ENCODE measurements at regions not wholly inside any gene's neighbourhood (a gene's known extent, or its start where the extent isn't known, plus 50 kb on each side); places are given as distances from the start of the nearest gene placed in this dataset.
"Not testable (repeated sequence)": the region's sequence is repeated elsewhere in the genome, so short reads cannot be mapped to it uniquely, and the experiment has no call there.

DNA sequence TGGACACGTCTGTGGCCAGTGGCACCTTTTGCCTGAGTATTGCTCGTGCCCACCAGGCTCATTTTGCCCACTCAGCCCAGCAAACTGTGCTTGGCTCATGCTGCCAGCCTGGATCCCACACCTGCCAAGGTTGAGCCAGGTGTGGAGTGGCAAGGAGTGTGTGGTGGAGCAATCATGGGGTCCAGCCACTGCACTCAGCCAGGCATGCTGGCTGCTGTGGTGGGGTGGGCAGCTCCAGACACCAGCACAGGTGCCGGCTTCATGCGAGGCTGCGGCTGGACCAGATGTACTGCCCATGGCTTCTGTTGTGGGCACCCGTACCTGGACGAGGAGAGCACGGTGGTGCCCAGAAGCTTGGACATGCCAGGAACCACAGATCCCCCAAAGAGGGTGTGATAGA is 364.1 kb downstream of the TMEM38B start:
- DNase-seq: no peak

DNA sequence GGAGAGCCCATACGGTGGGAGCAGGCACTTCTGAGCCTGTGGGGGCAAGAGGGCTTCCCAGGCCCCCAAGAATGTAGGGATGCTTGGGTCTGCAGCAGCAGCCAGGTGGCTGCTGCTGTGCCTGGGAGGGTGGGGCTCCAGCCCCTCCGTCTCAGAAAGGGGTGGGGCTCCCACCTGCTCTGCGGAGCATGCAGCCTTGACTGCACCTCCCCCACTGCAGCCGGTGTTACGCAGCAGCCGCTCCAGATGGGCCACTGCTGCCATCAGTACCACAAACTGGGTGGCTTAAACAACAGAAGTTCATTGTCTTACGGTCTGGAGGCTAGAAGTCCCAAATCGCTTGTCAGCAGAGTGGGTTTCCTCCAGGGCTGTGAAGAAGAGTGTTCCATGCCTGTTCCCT is 365.5 kb downstream of the TMEM38B start:
- DNase-seq: no peak

DNA sequence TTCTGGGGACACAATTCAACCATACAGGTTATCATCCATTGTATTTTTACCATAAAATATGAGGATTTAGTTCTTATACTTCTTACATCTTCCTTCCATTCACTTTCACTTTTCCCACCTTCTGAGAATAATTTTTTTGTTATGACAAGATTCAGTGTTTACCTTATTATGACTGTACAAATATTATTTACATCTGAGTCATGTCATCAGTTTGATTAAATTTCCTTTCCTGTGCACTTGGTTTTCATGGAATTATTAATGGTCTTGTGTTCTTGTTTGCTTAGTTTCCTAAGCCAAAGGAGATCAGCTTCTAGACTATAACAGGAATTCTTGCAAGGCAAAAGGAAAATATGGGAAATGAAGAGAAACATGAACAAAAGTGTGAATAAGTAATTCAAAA is 366.5 kb downstream of the TMEM38B start:
- DNase-seq: no peak

DNA sequence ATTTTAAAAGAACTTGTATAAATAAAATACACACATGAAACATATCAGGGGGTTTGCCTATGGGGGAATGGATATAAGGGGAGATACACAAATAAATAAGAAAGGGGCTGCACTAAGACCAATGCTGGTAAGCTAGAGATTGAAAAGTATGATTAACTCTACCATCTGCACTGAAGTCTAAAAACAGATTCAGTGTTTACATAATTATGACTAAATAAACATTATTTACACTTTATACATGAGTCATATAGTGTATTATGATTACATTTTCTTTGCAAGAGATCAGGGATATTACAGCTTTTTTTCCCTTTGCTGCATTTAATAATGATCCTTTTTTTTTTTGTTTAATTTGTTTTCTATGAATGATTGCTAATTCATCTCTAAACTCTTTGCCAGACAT is 367.9 kb downstream of the TMEM38B start:
- no peak for DNase-seq

DNA sequence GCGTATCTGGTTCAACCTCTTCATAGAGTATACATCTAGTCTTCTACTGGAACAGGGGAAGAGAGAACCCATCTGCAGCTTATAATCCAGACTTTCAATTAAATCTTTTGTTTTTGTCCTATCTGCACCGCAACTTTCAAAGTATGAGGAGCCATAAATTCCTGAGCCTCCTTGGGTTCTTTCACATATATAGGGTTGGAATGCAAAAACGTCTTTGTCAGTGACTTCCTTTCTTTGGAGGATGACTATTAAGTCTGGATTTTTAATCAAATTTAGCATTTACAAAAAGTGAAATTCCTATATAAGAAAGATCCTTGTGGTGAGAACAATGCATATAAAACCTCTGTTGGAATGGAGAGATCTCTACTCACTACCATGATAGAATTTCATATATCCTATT is 370.8 kb downstream of the TMEM38B start:
- peak; percentile 63 for DNase-seq

DNA sequence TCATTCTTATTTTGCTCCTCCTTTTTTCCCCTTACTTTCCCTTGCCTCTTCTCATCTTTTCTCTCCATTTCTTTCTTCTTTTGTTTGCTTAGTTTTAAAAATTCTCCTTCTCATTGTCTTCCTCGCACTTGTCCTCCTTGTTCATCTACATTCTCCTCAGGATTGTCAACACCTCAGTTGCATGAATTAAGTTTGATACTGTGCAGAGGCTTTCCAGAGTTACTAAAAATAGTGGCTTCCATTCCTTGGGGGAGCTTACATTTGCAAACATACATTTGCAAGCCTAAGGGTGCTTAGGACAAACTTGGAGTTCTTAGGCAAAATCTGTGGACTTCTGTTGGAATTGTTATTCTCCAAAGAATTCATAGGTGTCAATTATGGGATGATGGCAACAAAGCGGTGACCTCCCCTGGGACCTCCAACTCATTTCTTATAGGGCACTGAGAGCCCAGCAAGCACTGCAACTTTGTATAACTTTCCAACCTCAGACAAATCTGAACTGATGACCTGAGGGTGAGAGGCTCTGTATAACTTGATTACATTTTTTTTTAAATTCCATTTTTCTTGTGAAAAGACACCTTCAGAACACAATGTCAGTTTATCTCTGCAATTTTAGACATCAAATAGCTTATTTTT is 371.4 kb downstream of the TMEM38B start:
- DNase-seq: no peak

DNA sequence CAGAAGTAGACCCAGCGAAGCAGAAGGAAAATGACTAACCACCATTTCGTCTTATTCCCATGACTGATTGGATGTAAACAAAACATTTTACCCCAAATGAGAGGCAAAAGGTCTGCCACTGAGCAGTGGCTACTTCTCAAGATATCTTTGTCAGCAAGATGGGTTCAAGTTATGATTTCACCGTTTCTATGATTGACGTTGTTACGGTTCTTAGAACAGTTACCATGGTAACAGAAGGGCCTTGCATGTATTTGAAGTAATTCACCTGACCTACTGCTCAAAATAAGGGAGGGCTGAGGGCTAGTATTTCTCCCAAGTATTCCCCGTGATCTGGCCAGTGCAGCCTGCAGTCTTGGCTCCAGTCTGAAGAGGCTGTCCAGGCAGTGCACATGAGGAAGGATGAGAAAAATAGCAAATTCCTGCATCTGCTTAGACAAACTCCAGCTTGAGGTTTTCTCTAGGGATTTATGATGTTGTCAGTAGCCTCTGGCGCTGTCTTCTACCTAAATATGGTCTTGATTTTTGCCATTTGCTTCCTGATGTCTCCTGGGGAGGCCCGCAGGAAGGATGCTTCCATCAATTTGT is 372.7 kb downstream of the TMEM38B start:
- no peak for DNase-seq

DNA sequence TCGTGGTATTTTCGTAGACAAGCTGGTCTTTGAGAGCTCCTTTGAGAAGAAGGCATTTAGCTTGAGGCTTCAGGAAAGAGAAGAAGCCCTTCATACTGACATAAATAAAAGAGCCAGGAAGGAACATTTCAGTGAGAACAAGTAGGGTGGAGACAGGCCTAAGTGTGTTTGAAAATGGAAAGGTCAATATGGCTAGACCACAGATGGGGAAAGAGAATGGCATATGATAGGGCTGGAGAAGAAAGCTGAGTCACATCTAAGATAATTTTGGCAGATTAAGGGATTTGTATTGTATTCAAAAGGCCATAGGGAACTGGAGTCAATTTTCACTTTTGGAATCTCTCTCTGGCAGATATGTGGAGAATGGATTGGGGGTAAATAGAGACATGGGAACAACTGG is 374.9 kb downstream of the TMEM38B start:
- DNase-seq: peak; percentile 39

DNA sequence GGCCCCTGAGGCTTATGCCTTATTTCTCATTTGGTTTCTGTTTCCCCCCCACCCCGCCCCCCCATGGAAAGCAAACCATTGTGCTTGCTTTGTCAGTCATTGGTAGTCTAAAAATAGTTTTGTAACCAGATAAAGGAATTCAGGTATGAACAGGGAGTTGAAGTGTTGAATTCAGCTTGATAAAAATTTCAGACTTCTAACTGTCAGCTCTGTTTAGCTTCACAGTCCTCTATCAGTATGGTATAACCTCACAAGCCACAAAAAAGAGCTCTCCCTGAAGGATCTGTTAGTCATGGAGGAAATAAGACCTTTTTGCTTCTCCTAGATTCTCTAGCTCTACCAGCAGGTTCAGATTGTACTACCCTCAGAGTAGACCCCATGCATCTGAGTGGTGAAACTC is 378.1 kb downstream of the TMEM38B start:
- DNase-seq: no peak

DNA sequence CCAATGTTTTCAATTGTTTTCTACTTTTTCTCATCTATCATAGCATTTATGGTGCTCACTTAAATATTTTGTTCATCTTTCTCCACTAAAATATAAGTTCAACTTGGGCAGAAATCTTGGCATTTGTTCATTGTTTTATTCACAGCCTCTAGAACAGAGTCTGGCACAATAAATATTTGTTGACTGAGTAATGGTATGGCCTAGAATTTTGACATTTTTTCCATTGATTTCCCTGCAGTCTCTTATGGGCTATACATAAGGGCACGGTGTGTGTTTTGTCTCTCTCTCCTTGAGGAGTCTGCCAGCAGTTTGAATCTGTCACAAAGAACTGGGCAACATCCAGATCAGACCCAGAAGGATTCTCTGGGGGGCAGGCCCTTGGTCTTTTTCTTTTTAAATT is 379.7 kb downstream of the TMEM38B start:
- no peak for DNase-seq

DNA sequence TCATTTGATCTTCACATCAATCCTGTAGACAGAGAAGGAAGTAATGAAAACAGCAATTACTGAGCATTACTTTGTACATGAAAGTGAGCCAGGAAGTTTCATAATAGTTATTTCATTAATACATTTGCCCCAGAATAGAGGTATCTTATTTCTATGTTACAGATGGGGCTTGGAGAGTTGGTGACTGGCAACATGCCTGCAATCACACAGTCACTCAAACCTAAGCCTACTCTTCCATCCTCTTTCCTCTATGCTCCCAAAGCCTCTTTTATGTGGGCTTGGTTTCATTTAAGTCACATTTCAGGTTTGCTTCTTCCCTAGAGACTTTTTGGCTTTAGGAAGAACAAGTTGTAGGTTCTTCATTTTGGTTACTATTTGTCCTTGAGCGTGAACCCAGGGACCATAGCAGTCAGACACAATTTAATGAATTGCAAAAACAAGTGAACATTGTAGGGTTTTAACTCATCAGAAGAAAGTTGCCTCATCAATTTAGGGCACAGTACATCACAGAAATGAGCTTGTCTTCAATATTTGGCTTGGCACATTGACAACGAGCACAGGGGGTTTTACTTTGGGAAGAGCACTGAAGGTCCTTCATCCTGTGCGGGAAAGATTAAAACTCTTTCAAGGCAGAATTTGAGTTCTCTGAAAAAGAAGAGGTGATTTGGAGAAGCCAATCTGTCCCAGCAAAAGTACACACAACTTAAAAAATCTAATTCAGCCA is 381.1 kb downstream of the TMEM38B start:
- DNase-seq: peak; percentile 77

DNA sequence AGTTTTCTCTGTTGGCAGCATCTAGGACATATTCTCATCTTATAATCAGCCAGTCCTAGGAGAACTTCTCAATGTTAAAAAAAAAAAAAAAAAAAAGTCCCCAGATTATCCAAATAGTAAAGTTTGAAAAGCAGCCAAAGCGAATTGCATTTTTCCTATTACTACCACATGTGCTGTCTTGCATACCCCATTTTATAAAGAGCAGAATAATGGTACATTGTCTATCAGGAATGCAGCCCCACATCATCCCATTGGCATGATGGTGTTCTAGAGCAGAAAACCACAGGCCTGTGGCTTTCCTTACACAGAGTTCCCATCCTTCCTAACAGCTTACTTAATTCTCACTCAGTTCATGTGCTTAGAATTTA is 381.6 kb downstream of the TMEM38B start:
- peak; percentile 99 for DNase-seq

DNA sequence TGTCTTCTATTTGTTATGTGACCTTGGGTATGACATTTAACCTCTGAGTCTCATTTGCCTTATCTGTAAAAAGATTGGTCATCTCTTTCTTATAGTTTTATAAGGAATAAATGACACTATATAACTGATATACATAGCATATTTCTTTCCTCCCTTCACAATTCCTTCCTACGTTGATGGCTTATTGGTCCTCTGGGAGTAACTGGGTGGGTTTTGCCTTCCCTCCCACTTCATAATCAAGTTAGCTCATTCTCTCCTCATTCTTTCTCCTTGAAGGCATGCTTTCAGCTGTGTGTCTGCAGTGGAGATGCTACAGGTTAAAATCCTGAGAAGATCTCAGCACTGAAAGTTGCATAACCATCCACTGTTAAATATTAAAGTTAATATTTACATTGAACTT is 382.4 kb downstream of the TMEM38B start:
- no peak for DNase-seq

DNA sequence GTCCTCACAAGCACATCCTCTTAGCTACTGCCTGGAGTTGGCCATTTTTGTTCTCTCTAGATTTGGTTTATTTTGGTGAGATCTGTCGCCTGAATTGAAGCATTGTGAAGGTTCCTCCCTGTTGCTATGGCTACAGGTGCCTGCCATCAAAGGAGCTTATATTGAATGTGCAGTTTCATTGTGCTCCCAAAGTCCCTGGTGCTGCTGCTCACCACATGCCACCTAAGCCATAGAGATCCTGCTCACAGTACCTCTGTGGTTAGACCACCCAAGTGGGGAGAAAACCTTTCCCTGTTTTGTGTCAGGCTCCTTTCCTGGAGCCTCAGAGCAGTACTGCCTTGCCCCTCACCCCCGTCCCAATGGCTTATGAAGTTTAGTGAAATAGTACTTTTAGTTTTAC is 383.4 kb downstream of the TMEM38B start:
- DNase-seq: no peak

DNA sequence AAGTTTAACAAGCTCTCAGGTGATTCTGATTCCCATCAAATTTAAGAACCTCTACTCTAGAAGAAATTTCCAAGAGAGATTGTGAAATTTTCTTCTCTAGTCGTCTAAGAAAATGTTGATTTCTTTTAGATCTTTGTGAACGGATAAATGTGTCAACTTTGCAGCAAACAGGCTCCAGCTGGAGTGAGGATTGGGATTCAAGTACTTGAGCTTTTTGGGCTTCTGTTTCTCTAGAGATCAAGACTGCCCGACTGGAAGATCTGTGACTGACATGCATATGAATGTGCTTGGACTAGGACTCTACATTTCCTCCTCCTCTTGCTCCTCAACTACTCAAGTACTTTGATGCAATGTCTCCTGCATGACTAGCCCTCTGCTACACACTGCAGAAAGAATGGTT is 388.3 kb downstream of the TMEM38B start:
- DNase-seq: no peak

DNA sequence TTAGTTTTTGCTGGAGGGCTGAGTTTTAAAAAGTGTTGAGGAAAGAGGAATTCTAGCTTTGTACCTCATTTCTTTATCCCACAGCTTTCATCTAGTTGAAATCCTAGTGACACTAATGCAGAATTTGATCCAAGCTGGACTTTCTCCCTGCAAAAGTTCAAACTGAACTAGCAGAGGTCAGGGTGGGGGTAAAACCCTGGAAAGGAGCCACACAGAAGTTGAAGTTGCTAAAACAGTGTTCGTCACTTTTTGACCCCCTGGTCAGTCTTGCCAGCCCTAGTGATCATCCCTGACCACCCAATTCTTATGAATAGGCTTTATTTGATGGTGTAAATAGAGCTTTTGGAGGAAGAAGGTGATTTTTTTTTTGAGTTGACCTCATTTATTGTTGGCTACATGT is 390.4 kb downstream of the TMEM38B start:
- DNase-seq: no peak

DNA sequence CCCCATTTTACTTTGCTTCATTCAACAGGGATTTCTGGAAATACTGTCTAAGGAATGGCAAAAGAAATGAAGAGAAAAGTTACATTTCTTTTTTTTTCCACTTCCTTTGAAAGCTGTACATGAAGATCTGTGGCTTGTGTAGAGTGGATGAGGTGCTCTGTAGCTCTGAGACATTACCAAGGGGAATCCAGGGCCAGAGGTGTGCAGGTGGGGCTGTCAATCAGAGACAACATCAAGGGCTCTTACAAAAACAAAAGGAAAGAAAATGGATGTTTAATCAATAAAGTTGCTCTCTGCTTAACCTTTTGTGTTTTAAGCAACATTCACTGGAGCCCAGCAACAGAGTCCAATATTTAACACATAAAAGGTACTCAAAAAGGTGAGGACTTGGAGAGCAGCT is 391.1 kb downstream of the TMEM38B start:
- DNase-seq: no peak

DNA sequence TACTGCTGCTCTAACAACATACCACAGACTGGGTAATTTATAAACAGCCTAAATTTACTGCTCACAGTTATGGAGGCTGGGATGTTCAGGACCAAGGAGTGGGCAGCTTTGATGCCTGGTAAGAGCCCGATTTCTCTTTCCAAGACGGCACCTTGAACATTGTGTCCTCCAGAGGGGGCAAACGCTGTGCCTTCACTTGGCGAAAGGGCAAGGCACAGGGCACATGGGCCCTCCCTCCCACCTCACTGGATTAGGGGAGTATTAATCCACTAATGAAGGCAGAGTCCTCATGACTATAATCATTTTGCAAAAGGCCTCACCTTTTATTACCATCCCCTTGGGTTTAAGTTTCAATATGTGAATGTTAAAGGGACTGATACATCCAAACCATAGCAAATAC is 397.7 kb downstream of the TMEM38B start:
- DNase-seq: no peak

DNA sequence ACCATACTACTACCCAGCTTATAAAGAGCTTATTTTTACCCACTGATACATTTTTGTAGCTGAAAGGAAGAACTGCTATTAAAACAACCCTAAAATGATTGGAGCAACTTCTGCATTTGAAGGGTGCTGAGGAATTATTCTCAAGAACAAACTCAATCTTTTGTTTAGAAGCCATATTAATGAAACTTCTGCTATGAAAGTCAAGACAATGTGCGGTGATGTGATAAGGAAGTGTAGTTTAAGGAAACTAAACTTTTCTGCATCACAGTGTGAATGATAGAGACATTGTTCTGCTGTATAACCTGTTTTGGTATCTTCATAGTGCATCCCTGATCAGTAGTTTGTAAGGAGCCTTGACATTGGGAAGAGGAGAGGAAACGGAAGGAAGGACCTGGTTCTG is 408.5 kb downstream of the TMEM38B start:
- no peak for DNase-seq

DNA sequence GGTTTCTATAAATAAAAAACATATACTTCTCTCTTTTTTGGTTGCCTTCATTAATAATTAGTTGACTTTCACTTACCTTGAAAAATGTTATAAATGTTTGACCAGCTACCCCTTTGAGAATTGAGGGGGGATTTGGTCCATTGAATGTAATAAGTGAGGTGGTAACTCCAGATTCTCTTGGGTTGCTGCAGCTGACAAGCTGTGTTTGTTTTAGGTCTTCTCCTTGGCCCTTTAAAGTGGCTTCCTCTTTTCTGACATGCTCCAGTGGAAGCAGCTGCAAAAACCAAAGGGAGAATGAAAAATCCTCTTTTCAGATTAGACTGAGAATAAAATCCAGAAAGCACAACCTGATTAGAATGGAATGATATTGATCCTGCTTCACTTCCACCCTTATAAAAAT is 410.5 kb downstream of the TMEM38B start:
- no peak for DNase-seq

DNA sequence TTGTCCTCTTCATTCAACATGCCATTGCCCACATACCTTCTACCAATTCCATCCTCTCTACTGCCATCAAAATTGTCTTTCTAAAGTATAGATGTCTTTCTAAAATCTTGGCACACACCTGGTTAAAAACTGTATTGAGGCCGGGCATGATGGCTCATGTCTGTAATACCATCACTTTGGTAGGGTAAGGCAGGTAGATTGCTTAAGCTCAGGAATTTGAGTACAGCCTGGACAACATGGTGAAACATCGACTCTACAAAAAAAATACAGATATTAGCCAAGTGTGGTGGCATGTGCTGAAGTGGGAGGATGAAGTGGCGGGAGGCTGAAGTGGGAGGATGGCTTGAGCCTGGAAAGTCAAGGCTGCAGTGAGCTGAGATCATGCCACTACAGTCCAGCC is 412.1 kb downstream of the TMEM38B start:
- no peak for DNase-seq

DNA sequence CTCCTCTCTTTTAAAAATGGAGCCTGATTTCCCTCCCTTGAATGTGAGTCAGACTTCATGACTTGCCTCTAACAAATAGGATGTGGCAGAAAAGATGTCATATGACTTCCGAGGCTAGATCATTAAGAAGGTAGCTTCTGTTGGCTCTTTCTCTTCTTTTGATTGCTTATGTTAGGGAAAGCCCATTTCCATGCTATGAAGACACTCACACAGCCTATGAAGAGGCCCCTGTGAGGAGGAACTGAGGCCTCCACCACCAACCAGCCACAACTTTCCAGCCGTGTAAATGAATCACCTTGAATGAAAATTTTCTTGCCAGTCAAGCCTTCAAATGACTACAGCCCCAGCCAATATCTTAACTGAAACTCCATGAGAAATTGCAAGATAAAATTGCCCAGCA is 413.4 kb downstream of the TMEM38B start:
- DNase-seq: no peak

DNA sequence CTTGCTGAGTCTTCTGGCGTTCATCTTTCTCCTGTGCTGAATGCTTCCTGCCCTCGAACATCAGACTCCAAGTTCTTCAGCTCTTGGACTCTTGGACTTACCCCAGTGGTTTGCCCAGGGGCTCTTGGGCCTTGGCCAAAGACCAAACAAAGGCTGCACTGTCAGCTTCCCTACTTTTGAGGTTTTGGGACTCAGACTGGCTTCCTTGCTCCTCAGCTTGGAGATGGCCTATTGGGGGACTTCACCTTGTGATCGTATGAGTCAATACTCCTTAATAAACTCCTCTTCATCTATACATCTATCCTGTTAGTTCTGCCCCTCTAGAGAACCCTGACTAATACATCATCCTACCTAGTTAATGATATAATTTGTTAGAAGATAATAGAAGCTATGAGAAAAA is 415.4 kb downstream of the TMEM38B start:
- not testable (repeated sequence) for DNase-seq

DNA sequence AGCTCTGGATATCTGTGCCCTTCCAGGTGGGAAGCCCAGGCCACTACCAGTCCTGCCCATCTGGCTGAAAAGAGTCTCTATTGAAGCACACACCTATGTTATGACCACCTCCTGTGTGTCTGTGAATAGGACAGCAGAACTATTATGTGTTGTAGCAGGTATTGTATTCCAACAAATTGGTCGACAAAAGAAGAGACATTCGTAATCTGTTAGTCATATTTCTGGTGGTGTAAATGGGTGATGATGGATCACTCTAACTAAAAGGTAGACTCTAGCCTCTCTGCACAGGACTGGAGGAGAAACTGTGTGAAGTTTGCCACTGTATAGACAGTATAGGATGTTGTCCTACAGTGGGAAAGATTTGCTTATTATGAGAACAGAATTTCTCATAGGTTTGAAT is 416.1 kb downstream of the TMEM38B start:
- DNase-seq: no peak

All from fibroblast of skin of right quadriceps (primary cell).